Heart right ventricle (tissue), 16 donors: ENCODE measurements at regions not wholly inside any gene's neighbourhood (a gene's known extent, or its start where the extent isn't known, plus 50 kb on each side); places are given as distances from the start of the nearest gene placed in this dataset.

Experiments
- ATAC-seq, 8 donors: fragments of 200-7000 bp; cut with Tn5 transposase; one replicate each; pipeline ENCODE4 v1.9.1; 2020; ENCODE audit warnings: mild to moderate bottlenecking in 8 of 8, moderate library complexity in 8 of 8, moderate number of reproducible peaks in 1 of 8
- DNase-seq, 2 donors: peaks; one replicate each; pipeline ENCODE4 v3.0.0-alpha.2; 2020
- H3K27ac ChIP-seq, 10 donors: fragments of 200-600 bp; sonication (generic) in 2 of 10; one replicate each; pipeline versions ENCODE4 v1.5.0 to v1.8.0; 2020 to 2022; ENCODE audit warnings: mild to moderate bottlenecking in 3 of 10
- H3K27me3 ChIP-seq, 7 donors: fragments of 200-600 bp; one replicate each; pipeline ENCODE4 v1.8.0; 2021 to 2022; ENCODE audit warnings: mild to moderate bottlenecking in 2 of 7
- H3K36me3 ChIP-seq, 9 donors: fragments of 200-600 bp; sonication (generic) in 1 of 9; one replicate each; pipeline versions ENCODE4 v1.5.0 to v1.8.0; 2020 to 2022; ENCODE audit warnings: mild to moderate bottlenecking in 2 of 9
- H3K4me1 ChIP-seq, 9 donors: fragments of 200-600 bp; sonication (generic) in 1 of 9; one replicate each; pipeline versions ENCODE4 v1.5.0 to v1.8.0; 2020 to 2022; ENCODE audit warnings: mild to moderate bottlenecking in 4 of 9
- H3K4me3 ChIP-seq, 10 donors: fragments of 200-600 bp; sonication (generic) in 2 of 10; one replicate each; pipeline versions ENCODE4 v1.5.0 to v1.8.0; 2020 to 2022; ENCODE audit warnings: mild to moderate bottlenecking in 7 of 10, moderate library complexity in 2 of 10
- H3K9me3 ChIP-seq, 11 donors: fragments of 200-600 bp in 10 of 11; sonication (generic) in 2 of 11; one replicate each; pipeline versions ENCODE4 v1.5.0 to v1.8.0; 2013 to 2022; ENCODE audit warnings: mild to moderate bottlenecking in 2 of 11, control low read depth in 1 of 11, moderate library complexity in 1 of 11
- WGBS, 2 donors: extraction: QIAGEN DNeasy Blood & Tissue Kit; methylation state at CpG; one replicate each; pipeline ENCODE4 v1.1.7; 2013; ENCODE audit warnings: inconsistent platforms in 1 of 2; 5-methylcytosine and 5-hydroxymethylcytosine counted together
- intact Hi-C, 10 donors: fragments of 100-400 bp; cut with DNase I; formaldehyde crosslinking; loops; one replicate each; pipeline versions ENCODE4 v1.11.1 to v1.14.2; 2022
- TF ChIP-seq, protein P1 (sequence below), 9 donors: fragments of 200-600 bp; sonication (generic) in 2 of 9; IDR thresholded peaks; one replicate each; pipeline versions ENCODE4 v1.5.0 to v1.8.0; 2021 to 2022; ENCODE audit warnings: antibody characterized with exemption in 9 of 9, mild to moderate bottlenecking in 5 of 9, moderate library complexity in 1 of 9
- donor health status: Arrhythmogenic right ventricular cardiomyopathy.
- donor health status: ischemic (EF 13 %, LVEDD 7.1; RV severe dilation, severe dysfunction).
- donor health status: healthy with polysubstance abuse.
- donor health status: DM: no; HTN: yes; CAD: no.
- donor health status: DM: no; HTN: no; CAD: no.
- donor health status: ischemic (EF 25% LVEDD 6.9; RV normal size, moderate dysfunction).
- donor health status: ischemic (EF 25% LVEDD 5.7; RV mildly dilated, moderate dysfunction).
- donor health status: healthy.
- donor health status: DM: yes; HTN: yes; CAD: no.
- donor health status: Ischemic cardiomyopathy.
- donor health status: ischemic (EF 35%, LVEDD 5.7; RV mildly dilated, moderate dysfunction).
- donor health status: nonischemic (EF 11% LVEDD 7.7; RV severe dilation, severe dysfunction).
- donor health status: DM: yes; HTN: yes; CAD: no.
- donor health status: PGD.
- donor health status: ischemic (EF 29% LVEDD 5.4; RV normal size, mild dysfunction).
- donor health status: nonischemic (EF 23%, LVEDD 6.1; RV moderate dilation, normal function).

DNA sequence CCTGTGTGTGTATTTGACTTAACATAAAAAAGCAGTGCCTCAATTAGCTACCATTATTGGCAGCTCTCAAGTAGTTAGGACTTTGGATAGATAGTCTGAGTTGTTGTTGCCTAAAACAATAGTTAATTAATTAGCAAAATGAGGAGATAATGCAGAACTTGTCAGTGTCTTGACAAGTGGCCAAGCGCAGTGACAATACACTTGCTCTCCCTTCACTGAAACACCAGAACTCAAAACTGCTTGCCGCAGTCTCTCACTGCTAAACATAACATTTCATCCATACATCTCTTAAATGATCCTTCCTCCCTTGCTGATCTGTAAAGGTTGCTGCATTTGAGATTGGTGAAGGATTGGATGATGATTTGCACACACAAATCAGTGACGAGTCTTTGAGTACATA, 61.7 kb downstream of the ARHGAP35 start:
- intact Hi-C loops: loop anchor here in 3 of 10 donors (10.0 kb wide), 1 partner anchor 58 kb away; the partner anchor contains the start of gene ARHGAP35 (in 3 of the 3)
- TF ChIP-seq, protein P1, sequence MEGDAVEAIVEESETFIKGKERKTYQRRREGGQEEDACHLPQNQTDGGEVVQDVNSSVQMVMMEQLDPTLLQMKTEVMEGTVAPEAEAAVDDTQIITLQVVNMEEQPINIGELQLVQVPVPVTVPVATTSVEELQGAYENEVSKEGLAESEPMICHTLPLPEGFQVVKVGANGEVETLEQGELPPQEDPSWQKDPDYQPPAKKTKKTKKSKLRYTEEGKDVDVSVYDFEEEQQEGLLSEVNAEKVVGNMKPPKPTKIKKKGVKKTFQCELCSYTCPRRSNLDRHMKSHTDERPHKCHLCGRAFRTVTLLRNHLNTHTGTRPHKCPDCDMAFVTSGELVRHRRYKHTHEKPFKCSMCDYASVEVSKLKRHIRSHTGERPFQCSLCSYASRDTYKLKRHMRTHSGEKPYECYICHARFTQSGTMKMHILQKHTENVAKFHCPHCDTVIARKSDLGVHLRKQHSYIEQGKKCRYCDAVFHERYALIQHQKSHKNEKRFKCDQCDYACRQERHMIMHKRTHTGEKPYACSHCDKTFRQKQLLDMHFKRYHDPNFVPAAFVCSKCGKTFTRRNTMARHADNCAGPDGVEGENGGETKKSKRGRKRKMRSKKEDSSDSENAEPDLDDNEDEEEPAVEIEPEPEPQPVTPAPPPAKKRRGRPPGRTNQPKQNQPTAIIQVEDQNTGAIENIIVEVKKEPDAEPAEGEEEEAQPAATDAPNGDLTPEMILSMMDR (IDR thresholded peaks at IDR 0.05): no peak
- Histone ChIP-seq H3K4me3 (no peak overlapping the region), H3K27me3 (no peaks in the 10 kb centered on the region), H3K9me3 (no peaks in the 10 kb centered on the region), H3K27ac (no peak overlapping the region), H3K36me3 (peaks cover 0 to 52% (median 13%) of the 10 kb centered on the region in 9 donors), H3K4me1 (peaks cover 13 to 46% (median 39%) of the 10 kb centered on the region in 9 donors)
- no peak for DNase-seq
- ATAC-seq: no peak
- WGBS, 2 donors: 94 to 98% methylated on average over 3 of the region's 3 CpGs

DNA sequence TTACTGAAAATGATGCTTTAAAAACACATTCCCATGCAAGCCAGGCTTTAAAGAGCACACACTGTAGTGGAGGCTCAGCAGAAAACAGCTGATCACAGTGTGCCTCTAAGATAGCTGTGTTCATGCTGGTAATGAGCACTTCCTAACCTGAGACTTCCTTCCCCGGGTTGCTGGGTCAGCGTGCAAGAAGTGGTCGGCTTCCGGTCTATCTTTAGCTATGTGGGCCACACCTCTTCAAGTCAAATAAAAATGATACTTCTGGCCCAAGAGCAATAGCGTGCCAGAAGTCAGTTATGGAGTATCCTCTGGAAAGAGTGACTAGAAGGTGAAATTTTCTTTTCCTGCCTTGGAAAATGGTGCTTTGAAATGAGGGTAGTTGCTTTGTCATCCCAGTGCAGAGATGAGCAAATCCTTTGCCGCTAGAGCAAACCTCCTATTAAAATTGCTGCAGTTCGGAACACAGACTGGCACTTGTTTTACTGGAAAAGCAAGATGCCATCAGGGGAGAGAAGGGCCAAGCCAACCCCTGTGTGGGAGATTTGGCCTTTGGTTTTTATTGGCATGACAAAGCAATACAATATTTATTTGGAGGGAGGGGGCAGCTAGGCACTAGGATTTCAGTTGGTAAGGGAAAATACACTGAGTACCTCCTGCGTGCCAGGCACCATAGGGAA, 64.2 kb downstream of the ARHGAP35 start:
- Histone ChIP-seq H3K27ac (peak overlapping the region in 9 of 10 donors; percentile 22 to 80 (median 54)), H3K4me1 (peaks cover 13 to 68% (median 60%) of the 10 kb centered on the region in 9 donors), H3K4me3 (peak overlapping the region in 1 of 10 donors; percentile 4), H3K9me3 (no peaks in the 10 kb centered on the region), H3K36me3 (peaks cover 0 to 35% (median 0%) of the 10 kb centered on the region in 9 donors), H3K27me3 (no peaks in the 10 kb centered on the region)
- peak; percentile 44 to 80 (median 70) for ATAC-seq
- 30 to 32% methylated on average over 8 of the region's 8 CpGs for WGBS, 2 donors
- TF ChIP-seq, protein P1 (IDR thresholded peaks at IDR 0.05): no peak
- DNase-seq: peak in 1 of 2 donors; percentile 27
- intact Hi-C loops: loop anchor here in 7 of 10 donors (5.0 to 10.0 kb wide), 5 partner anchors 42 to 63 kb away; partner anchors contain the start of gene ARHGAP35 (in 5 of the 7)

DNA sequence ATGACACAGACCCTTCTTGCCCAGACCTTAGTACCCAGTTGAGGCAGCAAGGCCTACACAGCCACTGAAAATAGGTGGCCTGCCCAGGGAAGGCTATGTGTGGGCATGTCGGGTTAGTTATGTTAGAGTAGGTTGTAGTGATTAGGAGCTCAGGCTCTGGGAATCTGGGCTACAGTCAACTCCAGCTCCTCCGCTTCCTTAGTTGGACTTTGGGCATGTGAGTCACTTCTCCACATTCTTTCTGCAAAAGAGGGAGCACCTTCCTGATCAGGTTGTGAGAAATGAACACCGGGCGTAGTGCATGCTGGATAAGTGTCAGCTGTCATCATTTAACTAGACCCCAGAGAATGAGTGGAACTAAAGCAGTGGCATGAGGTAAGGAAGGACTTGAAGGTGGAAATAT, 64.8 kb downstream of the ARHGAP35 start:
- Histone ChIP-seq H3K27me3 (no peaks in the 10 kb centered on the region), H3K36me3 (peaks cover 0 to 30% (median 0%) of the 10 kb centered on the region in 9 donors), H3K4me1 (peaks cover 13 to 74% (median 63%) of the 10 kb centered on the region in 9 donors), H3K9me3 (no peaks in the 10 kb centered on the region), H3K27ac (peak overlapping the region in 9 of 10 donors; percentile 3 to 80 (median 54)), H3K4me3 (no peak overlapping the region)
- TF ChIP-seq, protein P1 (IDR thresholded peaks at IDR 0.05): no peak
- peak in 6 of 8 donors; percentile 9 to 46 (median 29) for ATAC-seq
- WGBS, 2 donors: 57 to 73% methylated on average over 4 of the region's 4 CpGs
- intact Hi-C loops: loop anchor here in 7 of 10 donors (5.0 to 10.0 kb wide), 5 partner anchors 42 to 63 kb away; partner anchors contain the start of gene ARHGAP35 (in 5 of the 7)
- DNase-seq: no peak

DNA sequence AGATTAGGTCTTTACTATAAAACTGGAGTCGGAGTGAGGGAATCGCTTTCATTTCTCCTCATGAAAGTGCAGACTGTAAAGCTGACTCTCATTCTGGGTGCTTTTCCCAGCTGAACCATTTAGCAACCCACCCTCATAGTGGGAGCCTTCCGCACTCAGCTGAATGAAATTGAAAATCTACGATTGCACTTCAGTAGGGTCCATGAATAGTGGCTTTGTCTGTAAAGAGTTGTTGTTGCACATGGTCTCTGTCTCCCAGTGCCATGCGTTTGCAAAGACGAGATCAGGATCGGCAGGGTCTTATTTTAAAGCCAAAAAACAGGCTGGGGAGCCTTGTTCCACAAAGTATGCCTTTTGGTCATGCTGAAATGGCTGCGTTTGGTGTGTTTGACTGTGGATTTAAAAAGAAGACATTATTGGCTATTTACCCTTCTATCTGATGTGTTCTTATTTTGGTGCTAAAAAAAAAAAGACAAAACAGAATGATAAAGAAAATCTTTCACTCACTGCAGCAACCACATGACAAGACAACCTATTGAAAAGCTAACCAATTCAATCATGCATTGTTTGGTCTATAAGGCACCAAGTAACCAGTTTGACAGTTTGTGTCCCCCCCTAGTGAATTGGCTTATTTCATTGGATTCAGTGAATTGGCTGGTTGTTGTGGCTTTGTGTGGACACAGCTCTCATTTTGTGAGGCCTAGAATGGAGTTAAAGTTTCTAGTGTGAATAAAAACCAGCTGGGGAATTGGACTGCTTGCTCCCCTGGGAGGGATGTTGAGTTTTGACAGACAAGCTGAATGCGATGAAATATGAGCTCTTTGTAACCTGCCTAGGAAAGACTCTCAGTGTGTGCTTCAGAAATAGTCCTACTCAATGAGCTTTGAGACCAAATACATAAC, 65.6 kb downstream of the ARHGAP35 start:
- peak in 2 of 8 donors; percentile 46 to 49 for ATAC-seq
- no peaks in the 10 kb centered on the region for H3K9me3 ChIP-seq
- H3K4me1 ChIP-seq: peaks cover 13 to 83% (median 70%) of the 10 kb centered on the region in 9 donors
- H3K27ac ChIP-seq: peak overlapping the region in 7 of 10 donors; percentile 16 to 80 (median 54)
- H3K36me3 ChIP-seq: peaks cover 0 to 21% (median 0%) of the 10 kb centered on the region in 9 donors
- TF ChIP-seq, protein P1 (IDR thresholded peaks at IDR 0.05): no peak
- no peak for DNase-seq
- no peak overlapping the region for H3K4me3 ChIP-seq
- 75 to 78% methylated on average over 9 of the region's 9 CpGs for whole genome bisulfite sequencing, 2 donors
- no peaks in the 10 kb centered on the region for H3K27me3 ChIP-seq
- intact Hi-C loops: loop anchor here in 7 of 10 donors (1.0 to 10.0 kb wide), 6 partner anchors 41 to 65 kb away; partner anchors contain the start of gene ARHGAP35 (in 5 of the 7)
